NB4 (cell line): ENCODE measurements at regions not wholly inside any gene's neighbourhood (a gene's known extent, or its start where the extent isn't known, plus 50 kb on each side); places are given as distances from the start of the nearest gene placed in this dataset.

ENCODE experiments used
- CTCF ChIP-seq: IDR thresholded peaks from one replicate; pipeline ENCODE4 v1.5.1; 2012; ENCODE audit warnings: low read depth, low read length
- POLR2A ChIP-seq: IDR thresholded peaks from 2 replicates; pipeline ENCODE4 v1.6.1; 2011; ENCODE audit warnings: mild to moderate bottlenecking; ENCODE audit not compliant: insufficient read length; ENCODE audit errors: extremely low read depth

- TF ChIP-seq CTCF: no peak
- no peak for TF ChIP-seq POLR2A
Measured at GRCh38 chr6:65790666-65791065, 83.6 kb upstream of the EYS start.
